Body of pancreas (tissue), 4 donors: ENCODE measurements at regions not wholly inside any gene's neighbourhood (a gene's known extent, or its start where the extent isn't known, plus 50 kb on each side); places are given as distances from the start of the nearest gene placed in this dataset.

ENCODE experiments used
- ATAC-seq: fragments of 150-250 bp; one replicate; pipeline ENCODE4 v1.9.1; 2016
- DNase-seq, 4 donors: peaks; one replicate each; pipeline ENCODE4 v3.0.0-alpha.2; 2019
- H3K27ac ChIP-seq, 4 donors: fragments of 200-600 bp; sonication (generic); 1 replicate in 3 of 4; 2 replicates in 1 of 4; pipeline versions ENCODE4 v1.5.1 to v1.6.1; 2016 to 2019; ENCODE audit warnings: mild to moderate bottlenecking in 1 of 4, mixed read lengths in 1 of 4, moderate library complexity in 1 of 4
- H3K27me3 ChIP-seq, 2 donors: fragments of 200-600 bp; sonication (generic); one replicate each; pipeline ENCODE4 v1.6.0; 2016; ENCODE audit warnings: mild to moderate bottlenecking in 1 of 2
- H3K36me3 ChIP-seq, 2 donors: fragments of 200-600 bp; sonication (generic); replicated peaks in 1 of 2; 2 replicates each; pipeline ENCODE4 v1.5.1; 2016; ENCODE audit warnings: low read depth in 2 of 2; ENCODE audit not compliant: insufficient read depth in 1 of 2
- H3K4me1 ChIP-seq: fragments of 200-600 bp; sonication (generic); one replicate; pipeline ENCODE4 v1.6.0; 2016
- H3K4me3 ChIP-seq, 2 donors: fragments of 200-600 bp; sonication (generic); 1 replicate in 1 of 2; 2 replicates in 1 of 2; pipeline ENCODE4 v1.5.1; 2016 to 2019
- H3K9me3 ChIP-seq, 3 donors: fragments of 200-600 bp; sonication (generic); 1 replicate in 2 of 3; 2 replicates in 1 of 3; pipeline ENCODE4 v1.5.1; 2016
- CTCF ChIP-seq, 7 experiments: fragments of 450-650 bp in 4 of 7; fragments of 200-600 bp in 3 of 7; sonication (generic) in 3 of 7; IDR thresholded peaks; one replicate each; pipeline ENCODE4 v1.5.1; 2016 to 2019; ENCODE audit warnings: antibody characterized with exemption in 7 of 7
- POLR2A ChIP-seq, 3 donors: fragments of 450-650 bp; IDR thresholded peaks; one replicate each; pipeline ENCODE4 v1.6.1; 2016; ENCODE audit warnings: antibody characterized with exemption in 3 of 3, mild to moderate bottlenecking in 2 of 3
- WGBS, 2 donors: methylation state at CpG; one replicate each; pipeline ENCODE4 v1.1.5; 2017; 5-methylcytosine and 5-hydroxymethylcytosine counted together
- intact Hi-C: fragments of 100-400 bp; cut with DNase I; formaldehyde crosslinking; loops from one replicate; pipeline ENCODE4 v1.15.1; 2023

DNA sequence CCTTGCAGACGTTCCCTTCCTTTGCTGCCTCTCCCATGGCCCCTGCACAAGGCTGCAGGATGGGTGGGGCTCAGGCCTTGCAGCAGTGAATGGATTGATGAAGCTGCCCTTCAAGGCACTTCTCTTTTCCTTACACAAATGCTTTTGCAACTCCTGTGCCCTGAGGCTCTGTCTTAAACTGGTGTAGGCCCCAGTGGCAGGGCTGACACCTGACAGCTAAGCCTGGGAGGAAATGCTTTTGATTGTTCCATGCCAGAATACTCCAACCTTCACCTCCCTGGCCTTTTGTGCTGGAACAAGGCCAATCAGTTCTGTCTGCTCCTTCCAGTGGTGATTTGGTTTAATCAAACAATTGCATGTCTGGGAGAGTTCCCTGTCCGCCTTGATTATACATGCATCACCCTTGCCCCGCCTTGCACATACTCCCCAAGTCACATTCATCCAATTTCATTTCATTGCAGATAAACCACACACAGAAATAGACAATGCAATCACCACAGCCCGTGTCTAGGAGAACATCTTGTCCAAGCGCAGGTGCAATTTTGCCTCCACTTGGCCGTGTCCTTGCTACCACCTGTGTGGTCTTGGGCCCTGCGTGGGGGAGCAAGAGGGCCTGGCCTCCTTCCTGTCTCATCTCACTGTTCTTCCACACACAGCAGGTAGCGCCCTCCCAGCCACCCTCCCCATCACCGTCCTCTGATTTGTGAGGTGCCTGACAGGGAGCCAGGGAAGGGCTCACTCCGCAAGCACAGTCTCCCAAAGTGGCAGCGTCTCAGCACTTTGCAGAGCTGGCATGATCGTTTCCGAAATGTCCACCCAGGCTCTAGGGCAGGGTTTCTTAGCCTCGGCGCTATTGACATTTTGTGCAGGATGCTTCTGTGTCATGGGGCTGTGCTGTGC lies 120.4 kb downstream of the CDH26 start:
- ATAC-seq: no peak
- no peak for TF ChIP-seq CTCF (IDR thresholded peaks at IDR 0.05)
- TF ChIP-seq POLR2A (IDR thresholded peaks at IDR 0.05): no peak
- H3K4me1 ChIP-seq: no peaks in the 10 kb centered on the region
- intact Hi-C loops: no loop called here
- H3K27ac ChIP-seq: no peak overlapping the region
- DNase-seq: no peak
- H3K4me3 ChIP-seq: no peak overlapping the region
- no peaks in the 10 kb centered on the region for H3K27me3 ChIP-seq
- no peaks in the 10 kb centered on the region for H3K9me3 ChIP-seq
- WGBS, 2 donors: 75 to 85% methylated on average over 8 to 15 of the region's 15 CpGs
- no peaks in the 10 kb centered on the region for H3K36me3 ChIP-seq

DNA sequence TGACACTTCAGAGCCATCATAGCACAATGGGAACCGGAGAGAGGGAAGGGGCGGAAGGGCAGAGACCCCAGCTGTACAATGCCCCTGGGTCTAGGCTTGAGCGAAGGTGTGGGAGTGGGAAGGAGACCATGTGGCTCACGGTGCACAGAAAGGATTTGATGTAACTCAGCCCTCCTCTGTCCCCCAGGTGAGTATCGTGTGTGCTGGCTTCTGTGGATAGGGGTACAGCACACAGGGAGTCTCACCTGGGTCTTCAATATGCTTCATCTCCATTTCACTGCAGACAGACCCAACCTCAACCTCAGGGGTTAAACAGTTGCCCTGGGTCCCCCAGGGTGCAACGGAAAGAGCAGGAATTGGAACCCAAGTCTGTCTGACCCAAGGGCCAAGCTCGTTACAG lies 122.2 kb downstream of the CDH26 start:
- no peak overlapping the region for H3K4me3 ChIP-seq
- DNase-seq (no peak), ATAC-seq (no peak)
- no peak overlapping the region for H3K27ac ChIP-seq
- TF ChIP-seq POLR2A (IDR thresholded peaks at IDR 0.05): no peak
- no peak for TF ChIP-seq CTCF (IDR thresholded peaks at IDR 0.05)
- 56 to 60% methylated on average over 7 of the region's 7 CpGs for WGBS, 2 donors
- H3K4me1 ChIP-seq: no peaks in the 10 kb centered on the region
- H3K36me3 ChIP-seq: no peaks in the 10 kb centered on the region
- intact Hi-C loops: no loop called here
- no peaks in the 10 kb centered on the region for H3K9me3 ChIP-seq
- peaks cover 0 to 3% of the 10 kb centered on the region in 2 donors for H3K27me3 ChIP-seq

- no peaks in the 10 kb centered on the region for H3K4me1 ChIP-seq
- DNase-seq (no peak), ATAC-seq (no peak)
- no peak overlapping the region for H3K27ac ChIP-seq
- intact Hi-C loops: no loop called here
- H3K4me3 ChIP-seq: no peak overlapping the region
- peaks cover 0 to 3% of the 10 kb centered on the region in 2 donors for H3K27me3 ChIP-seq
- no peaks in the 10 kb centered on the region for H3K9me3 ChIP-seq
- no peak for TF ChIP-seq POLR2A (IDR thresholded peaks at IDR 0.05)
- no peak for TF ChIP-seq CTCF (IDR thresholded peaks at IDR 0.05)
- H3K36me3 ChIP-seq: no peaks in the 10 kb centered on the region
- WGBS, 2 donors: 50 to 57% methylated on average over 9 of the region's 9 CpGs
These were observed 127.4 kb downstream of the CDH26 start for GRCh38 chr20:60085551-60086132.

DNA sequence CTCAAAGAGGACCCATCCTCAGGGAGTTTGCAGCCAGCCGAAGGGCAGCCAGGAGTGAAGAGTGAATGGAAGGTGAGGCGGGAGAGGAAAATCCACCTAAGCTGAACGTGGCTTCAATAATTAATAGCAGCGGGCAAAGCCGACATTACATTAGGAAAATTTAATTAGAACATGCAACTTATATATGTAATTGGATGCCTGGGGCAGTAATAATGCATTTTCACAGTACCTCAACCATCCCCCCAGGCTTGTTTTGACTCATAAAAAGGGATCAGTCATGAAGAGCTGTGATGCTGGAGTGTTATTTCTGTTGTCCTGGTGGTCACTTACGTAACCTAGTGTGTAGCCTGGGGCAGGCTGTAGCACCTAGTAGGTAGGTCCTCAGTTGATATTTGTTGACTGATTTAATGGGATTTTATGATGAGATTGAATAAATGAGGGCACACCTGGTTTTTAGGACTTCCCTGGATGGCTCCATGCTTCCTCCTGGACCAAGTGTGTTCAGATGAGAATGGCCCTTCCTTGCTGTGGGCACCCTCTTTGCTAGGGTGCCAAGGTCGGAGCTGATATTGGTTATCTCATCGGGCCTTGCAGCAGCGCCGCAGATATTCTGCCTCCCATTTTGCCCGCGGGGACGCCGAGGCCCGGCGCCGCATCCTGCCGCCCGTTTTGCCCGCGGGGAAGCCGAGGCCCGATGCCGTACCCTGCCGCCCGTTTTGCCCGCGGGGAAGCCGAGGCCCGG lies 128.8 kb downstream of the CDH26 start:
- ATAC-seq: no peak
- H3K27me3 ChIP-seq: peaks cover 0 to 3% of the 10 kb centered on the region in 2 donors
- no peak for DNase-seq
- no peaks in the 10 kb centered on the region for H3K9me3 ChIP-seq
- no peak for TF ChIP-seq POLR2A (IDR thresholded peaks at IDR 0.05)
- no peak overlapping the region for H3K27ac ChIP-seq
- no peaks in the 10 kb centered on the region for H3K36me3 ChIP-seq
- intact Hi-C loops: no loop called here
- WGBS, 2 donors: 39 to 55% methylated on average over 14 to 21 of the region's 30 CpGs
- H3K4me3 ChIP-seq: no peak overlapping the region
- H3K4me1 ChIP-seq: no peaks in the 10 kb centered on the region

DNA sequence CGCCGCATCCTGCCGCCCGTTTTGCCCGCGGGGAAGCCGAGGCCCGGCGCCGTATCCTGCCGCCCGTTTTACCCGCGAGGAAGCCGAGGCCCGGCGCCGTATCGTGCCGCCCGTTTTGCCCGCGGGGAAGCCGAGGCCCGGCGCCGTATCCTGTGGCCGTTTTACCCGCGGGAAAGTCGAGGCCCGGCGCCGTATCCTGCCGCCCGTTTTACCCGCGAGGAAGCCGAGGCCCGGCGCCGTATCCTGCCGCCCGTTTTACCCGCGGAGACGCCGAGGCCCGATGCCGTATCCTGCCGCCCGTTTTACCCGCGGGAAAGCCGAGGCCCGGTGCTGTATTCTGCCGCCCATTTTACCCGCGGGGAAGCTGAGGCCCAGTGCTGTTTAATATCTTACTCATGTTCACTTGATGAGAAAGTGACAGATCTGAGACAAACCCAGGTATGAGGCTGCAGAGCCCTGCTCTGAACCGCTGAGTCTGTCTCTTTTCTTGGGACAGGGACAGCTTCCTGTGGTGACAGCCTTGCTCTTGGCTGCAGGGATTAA lies 129.4 kb downstream of the CDH26 start:
- TF ChIP-seq CTCF (IDR thresholded peaks at IDR 0.05): no peak
- no peak for TF ChIP-seq POLR2A (IDR thresholded peaks at IDR 0.05)

More for the DNA sequence above, 129.4 kb downstream of the CDH26 start:
- WGBS, 2 donors: 7 to 57% methylated on average over 4 to 39 of the region's 60 CpGs
- H3K4me1 ChIP-seq: no peaks in the 10 kb centered on the region
- ATAC-seq: no peak
- no peaks in the 10 kb centered on the region for H3K36me3 ChIP-seq
- peaks cover 0 to 3% of the 10 kb centered on the region in 2 donors for H3K27me3 ChIP-seq
- no peak overlapping the region for H3K4me3 ChIP-seq
- intact Hi-C loops: no loop called here
- H3K9me3 ChIP-seq: no peaks in the 10 kb centered on the region
- no peak overlapping the region for H3K27ac ChIP-seq
- DNase-seq: no peak
